Naive thymus-derived CD8-positive, alpha-beta T cell (primary cell): ENCODE measurements at regions not wholly inside any gene's neighbourhood (a gene's known extent, or its start where the extent isn't known, plus 50 kb on each side); places are given as distances from the start of the nearest gene placed in this dataset.
"Not testable (repeated sequence)": the region's sequence is repeated elsewhere in the genome, so short reads cannot be mapped to it uniquely, and the experiment has no call there.

Experiments used
- ATAC-seq, 2 donors: fragments of 150-1000 bp; cut with Tn5 transposase in 1 of 2; sonication (Bioruptor Pico), chemical (Tn5 transposase) in 1 of 2; 1 replicate in 1 of 2; 2 replicates in 1 of 2; pipeline ENCODE4 v1.10.0; 2021; ENCODE audit warnings: mild to moderate bottlenecking in 2 of 2, moderate library complexity in 2 of 2
- POLR2A ChIA-PET: fragments of 350-600 bp; sonication (Branson Sonifier 250); formaldehyde crosslinking; loops from one replicate; lab custom pipeline; 2021; ENCODE audit warnings: antibody characterized with exemption; lab: Charles Lee
- DNase-seq, 10 donors: peaks; one replicate each; pipeline versions ENCODE4 v3.0.0 to v3.0.0-alpha.2; 2020 to 2022
- H3K27ac Mint-ChIP-seq, 10 donors: one replicate each; pipeline ENCODE4 v1.8.0; 2020 to 2022; ENCODE audit warnings: mild to moderate bottlenecking in 10 of 10, mixed read lengths in 10 of 10, moderate library complexity in 4 of 10, inconsistent platforms in 1 of 10
- H3K27me3 Mint-ChIP-seq, 5 donors: one replicate each; pipeline ENCODE4 v1.8.0; 2021 to 2022; ENCODE audit warnings: mixed read lengths in 5 of 5
- H3K36me3 Mint-ChIP-seq, 3 donors: one replicate each; pipeline ENCODE4 v1.8.0; 2020 to 2022; ENCODE audit warnings: mixed read lengths in 3 of 3, mild to moderate bottlenecking in 2 of 3, inconsistent platforms in 1 of 3
- H3K4me1 Mint-ChIP-seq, 4 donors: one replicate each; pipeline ENCODE4 v1.8.0; 2021 to 2022; ENCODE audit warnings: mixed read lengths in 4 of 4
- H3K4me3 Mint-ChIP-seq, 10 donors: one replicate each; pipeline ENCODE4 v1.8.0; 2020 to 2022; ENCODE audit warnings: mild to moderate bottlenecking in 10 of 10, mixed read lengths in 10 of 10, moderate library complexity in 6 of 10, inconsistent platforms in 1 of 10
- H3K9me3 Mint-ChIP-seq, 9 donors: one replicate each; pipeline ENCODE4 v1.8.0; 2020 to 2022; ENCODE audit warnings: mixed read lengths in 9 of 9, mild to moderate bottlenecking in 3 of 9, inconsistent platforms in 1 of 9, moderate library complexity in 1 of 9

- no peak for DNase-seq
- H3K27ac Mint-ChIP-seq: no peak overlapping the region
- POLR2A ChIA-PET: no interaction called here
- H3K4me3 Mint-ChIP-seq: no peak overlapping the region
- H3K27me3 Mint-ChIP-seq: peaks cover 3 to 27% (median 4%) of the 10 kb centered on the region in 5 donors
- no peaks in the 10 kb centered on the region for H3K9me3 Mint-ChIP-seq
- no peaks in the 10 kb centered on the region for H3K36me3 Mint-ChIP-seq
- ATAC-seq: no peak
- H3K4me1 Mint-ChIP-seq: no peaks in the 10 kb centered on the region
Measured at GRCh38 chr4:150001815-150002214, 76.4 kb upstream of the DCLK2 start.

GRCh38 chr4:150002561-150002960, 75.7 kb upstream of the DCLK2 start:
- Mint-ChIP-seq H3K36me3 (no peaks in the 10 kb centered on the region), H3K9me3 (no peaks in the 10 kb centered on the region), H3K27ac (no peak overlapping the region), H3K4me1 (no peaks in the 10 kb centered on the region), H3K27me3 (peaks cover 4 to 27% (median 6%) of the 10 kb centered on the region in 5 donors), H3K4me3 (no peak overlapping the region)
- POLR2A ChIA-PET: no interaction called here
- DNase-seq (no peak), ATAC-seq (no peak)

GRCh38 chr4:150004481-150004880, 73.8 kb upstream of the DCLK2 start:
- POLR2A ChIA-PET: no interaction called here
- Mint-ChIP-seq H3K4me1 (no peaks in the 10 kb centered on the region), H3K36me3 (no peaks in the 10 kb centered on the region), H3K27ac (no peak overlapping the region), H3K4me3 (no peak overlapping the region), H3K9me3 (no peaks in the 10 kb centered on the region), H3K27me3 (peaks cover 4 to 27% (median 11%) of the 10 kb centered on the region in 5 donors)
- ATAC-seq (no peak), DNase-seq (no peak)

GRCh38 chr4:150005537-150005936, 72.7 kb upstream of the DCLK2 start:
- POLR2A ChIA-PET: no interaction called here

GRCh38 chr4:150006197-150006596, 72.0 kb upstream of the DCLK2 start:
- no peak for DNase-seq
- Mint-ChIP-seq H3K27me3 (peaks cover 4 to 17% (median 8%) of the 10 kb centered on the region in 5 donors), H3K4me1 (no peaks in the 10 kb centered on the region), H3K27ac (no peak overlapping the region), H3K4me3 (no peak overlapping the region), H3K9me3 (no peaks in the 10 kb centered on the region), H3K36me3 (no peaks in the 10 kb centered on the region)
- POLR2A ChIA-PET: no interaction called here
- no peak for ATAC-seq

More at GRCh38 chr4:150005537-150005936, 72.7 kb upstream of the DCLK2 start:
- H3K4me3 Mint-ChIP-seq: no peak overlapping the region
- H3K36me3 Mint-ChIP-seq: no peaks in the 10 kb centered on the region
- H3K27me3 Mint-ChIP-seq: peaks cover 4 to 18% (median 8%) of the 10 kb centered on the region in 5 donors
- no peak for DNase-seq
- H3K27ac Mint-ChIP-seq: no peak overlapping the region
- ATAC-seq: no peak
- no peaks in the 10 kb centered on the region for H3K4me1 Mint-ChIP-seq
- no peaks in the 10 kb centered on the region for H3K9me3 Mint-ChIP-seq

DNA sequence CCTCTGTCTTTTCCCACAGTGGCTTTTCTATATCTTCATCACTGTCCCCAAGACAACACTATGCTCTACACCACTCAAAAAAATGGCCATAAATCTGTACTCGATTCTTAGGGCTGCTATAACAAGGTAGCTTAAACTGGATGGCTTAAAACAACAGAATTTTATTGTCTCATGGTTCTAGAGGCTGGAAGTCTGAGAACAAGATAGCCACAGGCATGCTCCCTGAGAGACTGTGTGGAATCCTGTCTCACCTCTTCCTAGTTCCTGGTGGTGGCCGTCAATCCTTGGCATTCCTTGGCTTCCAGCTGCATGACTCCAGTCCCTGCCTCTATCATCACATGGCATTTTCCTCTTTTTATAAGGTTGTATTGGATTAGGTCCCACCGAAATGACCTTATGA, 70.7 kb upstream of the DCLK2 start:
- no peak overlapping the region for H3K4me3 Mint-ChIP-seq
- POLR2A ChIA-PET: no interaction called here
- no peaks in the 10 kb centered on the region for H3K9me3 Mint-ChIP-seq
- ATAC-seq (no peak), DNase-seq (no peak)
- no peaks in the 10 kb centered on the region for H3K36me3 Mint-ChIP-seq
- peaks cover 4 to 17% (median 8%) of the 10 kb centered on the region in 5 donors for H3K27me3 Mint-ChIP-seq
- no peaks in the 10 kb centered on the region for H3K4me1 Mint-ChIP-seq
- no peak overlapping the region for H3K27ac Mint-ChIP-seq

DNA sequence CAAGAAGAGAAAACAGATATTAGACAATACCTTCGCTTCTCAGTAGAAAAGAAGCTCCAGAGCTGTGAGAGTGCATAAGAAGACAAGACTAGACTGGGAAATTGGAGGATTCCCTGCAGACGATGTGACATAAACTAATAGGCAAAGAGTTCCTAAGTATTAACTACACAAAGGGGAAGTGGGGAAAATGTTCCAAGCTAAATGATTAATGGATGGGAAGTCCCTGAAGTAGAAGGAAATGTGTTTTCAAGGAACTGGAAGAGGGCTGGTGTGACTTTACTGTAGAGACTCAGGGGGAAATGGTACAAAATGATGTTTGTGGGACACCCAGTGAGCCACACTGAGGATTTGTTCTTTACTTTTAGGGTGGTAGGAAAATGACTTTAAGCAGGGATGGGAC, 69.7 kb upstream of the DCLK2 start:
- DNase-seq (no peak), ATAC-seq (no peak)
- H3K27ac Mint-ChIP-seq: no peak overlapping the region
- H3K27me3 Mint-ChIP-seq: peaks cover 0 to 10% (median 8%) of the 10 kb centered on the region in 5 donors
- no peaks in the 10 kb centered on the region for H3K36me3 Mint-ChIP-seq
- POLR2A ChIA-PET: no interaction called here
- H3K4me1 Mint-ChIP-seq: no peaks in the 10 kb centered on the region
- no peak overlapping the region for H3K4me3 Mint-ChIP-seq
- no peaks in the 10 kb centered on the region for H3K9me3 Mint-ChIP-seq

DNA sequence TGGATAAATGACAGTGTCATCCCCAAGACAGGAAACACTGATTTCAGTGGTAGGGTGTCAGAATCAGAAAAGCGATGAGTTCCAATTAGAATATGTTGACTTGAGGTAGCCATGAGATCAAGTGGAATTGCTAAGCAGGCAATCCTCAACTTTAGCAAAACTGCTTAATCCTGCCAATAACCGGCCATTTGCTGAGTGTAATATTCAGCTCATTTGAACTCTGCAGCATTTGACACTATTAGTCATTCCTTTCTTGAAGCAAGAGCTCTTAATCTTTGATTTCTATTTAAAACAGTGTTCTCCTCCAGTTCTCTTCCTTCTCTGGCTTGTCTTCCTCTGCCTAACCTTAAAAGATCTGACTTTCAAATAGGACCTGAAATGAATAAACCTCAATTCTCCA, 68.7 kb upstream of the DCLK2 start:
- ATAC-seq (no peak), DNase-seq (no peak)
- Mint-ChIP-seq H3K27ac (no peak overlapping the region), H3K4me3 (no peak overlapping the region), H3K27me3 (peaks cover 2 to 11% (median 8%) of the 10 kb centered on the region in 5 donors), H3K9me3 (no peaks in the 10 kb centered on the region), H3K4me1 (no peaks in the 10 kb centered on the region), H3K36me3 (no peaks in the 10 kb centered on the region)
- POLR2A ChIA-PET: no interaction called here

DNA sequence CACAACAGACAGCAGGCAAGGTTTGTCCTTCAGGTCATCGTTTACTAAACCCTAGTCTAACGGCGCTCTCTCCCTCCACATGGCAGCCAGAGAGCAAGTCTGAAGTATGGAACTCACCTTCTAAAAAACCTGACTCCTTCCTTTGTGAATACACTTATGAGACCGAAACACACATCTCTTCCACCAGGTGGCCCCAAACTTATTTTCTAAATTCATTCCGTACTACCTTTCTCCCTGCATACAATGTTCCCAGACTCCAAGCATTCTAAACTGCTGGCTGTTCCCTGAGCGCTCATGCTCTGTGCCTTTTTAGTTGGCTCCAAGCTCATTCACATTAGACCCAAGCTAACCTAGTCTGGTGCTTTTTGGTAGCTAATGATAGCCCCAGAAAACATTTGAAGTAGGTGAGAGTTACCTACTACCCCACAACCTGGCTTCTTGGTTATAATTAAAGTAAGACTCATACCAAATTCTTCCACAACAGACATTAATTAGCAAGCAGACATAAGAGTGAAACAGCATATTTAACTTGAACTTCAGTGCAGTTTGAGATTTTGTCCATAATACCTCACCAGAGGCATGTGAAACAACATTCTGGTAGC, 67.6 kb upstream of the DCLK2 start:
- no peak overlapping the region for H3K27ac Mint-ChIP-seq
- H3K27me3 Mint-ChIP-seq: peaks cover 3 to 19% (median 8%) of the 10 kb centered on the region in 5 donors
- no peaks in the 10 kb centered on the region for H3K9me3 Mint-ChIP-seq
- H3K4me3 Mint-ChIP-seq: no peak overlapping the region
- no peaks in the 10 kb centered on the region for H3K4me1 Mint-ChIP-seq
- ATAC-seq (no peak), DNase-seq (no peak)
- POLR2A ChIA-PET: no interaction called here
- H3K36me3 Mint-ChIP-seq: no peaks in the 10 kb centered on the region

GRCh38 chr4:150012851-150013360, 65.3 kb upstream of the DCLK2 start:
- H3K27ac Mint-ChIP-seq: no peak overlapping the region
- no peaks in the 10 kb centered on the region for H3K36me3 Mint-ChIP-seq
- ATAC-seq (no peak), DNase-seq (no peak)
- H3K4me3 Mint-ChIP-seq: no peak overlapping the region
- POLR2A ChIA-PET: no interaction called here
- H3K27me3 Mint-ChIP-seq: peaks cover 3 to 31% (median 6%) of the 10 kb centered on the region in 5 donors
- H3K9me3 Mint-ChIP-seq: no peaks in the 10 kb centered on the region
- H3K4me1 Mint-ChIP-seq: no peaks in the 10 kb centered on the region

- H3K27me3 Mint-ChIP-seq: peaks cover 3 to 34% (median 9%) of the 10 kb centered on the region in 5 donors
- DNase-seq, H3K4me1 Mint-ChIP-seq, ATAC-seq, H3K4me3 Mint-ChIP-seq, H3K9me3 Mint-ChIP-seq, POLR2A ChIA-PET, H3K27ac Mint-ChIP-seq, H3K36me3 Mint-ChIP-seq: not testable (repeated sequence)
Measured at GRCh38 chr4:150015910-150016309, 62.3 kb upstream of the DCLK2 start.

GRCh38 chr4:150016621-150017020, 61.6 kb upstream of the DCLK2 start:
- H3K4me3 Mint-ChIP-seq, H3K27ac Mint-ChIP-seq, ATAC-seq, H3K4me1 Mint-ChIP-seq, H3K9me3 Mint-ChIP-seq, DNase-seq, POLR2A ChIA-PET, H3K36me3 Mint-ChIP-seq: not testable (repeated sequence)
- H3K27me3 Mint-ChIP-seq: peaks cover 3 to 34% (median 9%) of the 10 kb centered on the region in 5 donors

- DNase-seq (no peak), ATAC-seq (no peak)
- Mint-ChIP-seq H3K9me3 (peaks cover 0 to 8% (median 3%) of the 10 kb centered on the region in 9 donors), H3K4me3 (no peak overlapping the region), H3K36me3 (no peaks in the 10 kb centered on the region), H3K27ac (no peak overlapping the region), H3K4me1 (peaks cover 0 to 1% (median 0%) of the 10 kb centered on the region in 4 donors), H3K27me3 (peaks cover 3 to 34% (median 11%) of the 10 kb centered on the region in 5 donors)
- POLR2A ChIA-PET: no interaction called here
Measured at GRCh38 chr4:150018257-150018656, 60.0 kb upstream of the DCLK2 start.

DNA sequence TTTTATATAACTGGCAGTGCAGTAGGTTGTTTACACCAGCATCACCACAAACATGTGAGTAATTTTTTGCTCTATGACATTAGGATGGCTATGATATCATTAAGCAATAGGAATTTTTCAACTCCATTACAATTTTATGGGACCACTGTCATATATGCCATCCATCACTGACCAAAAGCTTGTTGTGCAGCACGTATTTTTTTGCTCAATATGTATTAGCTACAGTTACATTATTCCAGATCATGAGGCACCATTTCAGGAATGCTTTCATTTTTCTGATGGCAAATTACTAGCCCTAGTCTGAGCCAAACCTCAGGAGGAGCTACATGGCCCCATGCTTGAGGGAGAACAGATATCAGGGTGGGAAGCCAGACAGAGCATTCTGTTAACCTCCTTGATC, 56.8 kb upstream of the DCLK2 start:
- no peak for DNase-seq
- H3K9me3 Mint-ChIP-seq: peaks cover 0 to 18% (median 10%) of the 10 kb centered on the region in 9 donors

More for the DNA sequence above, 56.8 kb upstream of the DCLK2 start:
- peaks cover 0 to 5% (median 3%) of the 10 kb centered on the region in 3 donors for H3K36me3 Mint-ChIP-seq
- H3K27ac Mint-ChIP-seq: no peak overlapping the region
- no peak overlapping the region for H3K4me3 Mint-ChIP-seq
- POLR2A ChIA-PET: no interaction called here
- H3K4me1 Mint-ChIP-seq: peaks cover 0 to 1% (median 0%) of the 10 kb centered on the region in 4 donors
- peaks cover 0 to 21% (median 16%) of the 10 kb centered on the region in 5 donors for H3K27me3 Mint-ChIP-seq
- ATAC-seq: no peak
